Activated CD8-positive, alpha-beta memory T cell treated with anti-CD3 and anti-CD28 coated beads, Interleukin-2, amount 10 ng/mL, durations not matched to agents 7 days and 5 days (primary cell): ENCODE measurements at regions not wholly inside any gene's neighbourhood (a gene's known extent, or its start where the extent isn't known, plus 50 kb on each side); places are given as distances from the start of the nearest gene placed in this dataset.
"Not testable (repeated sequence)": the region's sequence is repeated elsewhere in the genome, so short reads cannot be mapped to it uniquely, and the experiment has no call there.

Experiments used
- ATAC-seq: fragments of 150-1000 bp; cut with Tn5 transposase; one replicate; pipeline ENCODE4 v1.10.0; 2021; ENCODE audit warnings: moderate library complexity
- CTCF ChIA-PET: fragments of 350-600 bp; sonication (Branson Sonifier 250); formaldehyde crosslinking; loops from one replicate; lab custom pipeline; 2021; ENCODE audit warnings: antibody characterized with exemption; lab: Charles Lee
- DNase-seq: peaks from one replicate; pipeline ENCODE4 v3.0.0-alpha.2; 2020
- H3K27ac Mint-ChIP-seq: one replicate; pipeline ENCODE4 v1.8.0; 2021; ENCODE audit warnings: mild to moderate bottlenecking, mixed read lengths
- H3K27me3 Mint-ChIP-seq: one replicate; pipeline ENCODE4 v1.8.0; 2021; ENCODE audit warnings: mixed read lengths
- H3K36me3 Mint-ChIP-seq: one replicate; pipeline ENCODE4 v1.8.0; 2021; ENCODE audit warnings: mild to moderate bottlenecking, mixed read lengths
- H3K4me1 Mint-ChIP-seq: one replicate; pipeline ENCODE4 v1.8.0; 2021; ENCODE audit warnings: mixed read lengths
- H3K4me3 Mint-ChIP-seq: one replicate; pipeline ENCODE4 v1.8.0; 2021; ENCODE audit warnings: mild to moderate bottlenecking, moderate library complexity, mixed read lengths
- H3K9me3 Mint-ChIP-seq: one replicate; pipeline ENCODE4 v1.8.0; 2022; ENCODE audit warnings: low read depth, mixed read lengths

DNA sequence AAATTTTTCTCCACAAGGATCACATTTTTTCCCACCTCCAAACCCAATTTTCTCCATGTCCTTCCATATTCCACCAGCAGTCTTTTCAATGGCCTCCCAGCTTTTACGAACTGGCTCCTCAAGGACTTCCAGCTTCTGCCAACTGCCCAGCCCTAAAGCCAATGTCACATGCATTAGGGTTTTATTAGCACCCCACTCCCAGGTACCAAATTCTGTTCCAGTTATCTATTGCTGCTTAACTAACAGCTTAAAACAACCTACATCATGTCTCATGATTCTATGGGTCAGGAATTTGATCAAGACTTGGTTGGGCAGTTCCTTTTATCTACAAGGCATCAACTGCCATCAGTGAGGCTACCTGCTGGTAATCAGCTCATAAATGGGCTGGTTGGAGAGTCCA is 151.3 kb downstream of the SPTSSA start:
- no peak for DNase-seq
- Mint-ChIP-seq H3K4me3 (no peak overlapping the region), H3K4me1 (no peaks in the 10 kb centered on the region), H3K27ac (no peak overlapping the region), H3K9me3 (no peaks in the 10 kb centered on the region), H3K36me3 (no peaks in the 10 kb centered on the region), H3K27me3 (peaks cover 37% of the 10 kb centered on the region)
- ATAC-seq = no peak
- CTCF ChIA-PET = interaction anchor here (1.6 kb wide), 1 partner anchor 12 kb away, joined by 4 read pairs; no protein-coding TSS in a partner anchor

DNA sequence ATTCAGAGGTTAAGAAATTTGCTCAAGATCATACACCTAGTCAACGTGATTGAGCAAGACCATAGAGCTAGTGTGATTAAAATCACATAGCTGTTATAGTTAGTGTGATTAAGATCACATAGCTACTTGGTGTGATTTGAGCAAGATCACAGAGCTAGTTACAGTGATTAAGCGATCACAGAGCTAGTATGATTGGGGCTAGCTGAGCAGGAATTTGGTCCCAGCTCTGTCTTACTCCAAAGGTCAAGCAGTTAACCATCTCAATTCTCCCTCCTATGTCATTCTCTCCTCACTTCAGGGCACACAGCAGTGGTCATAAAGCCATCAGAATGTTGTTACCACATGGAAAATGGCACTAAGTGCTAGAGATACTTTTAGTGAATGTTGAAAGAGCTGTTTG is 158.2 kb downstream of the SPTSSA start:
- ATAC-seq (no peak), DNase-seq (no peak)
- H3K9me3 Mint-ChIP-seq = no peaks in the 10 kb centered on the region
- H3K4me1 Mint-ChIP-seq = no peaks in the 10 kb centered on the region
- no peak overlapping the region for H3K27ac Mint-ChIP-seq
- CTCF ChIA-PET = interaction anchor here (0.8 to 1.6 kb wide), 2 partner anchors 21 to 64 kb away, joined by 3 read pairs; no protein-coding TSS in a partner anchor
- H3K4me3 Mint-ChIP-seq = no peak overlapping the region
- H3K36me3 Mint-ChIP-seq = no peaks in the 10 kb centered on the region
- H3K27me3 Mint-ChIP-seq = peaks cover 7% of the 10 kb centered on the region

DNA sequence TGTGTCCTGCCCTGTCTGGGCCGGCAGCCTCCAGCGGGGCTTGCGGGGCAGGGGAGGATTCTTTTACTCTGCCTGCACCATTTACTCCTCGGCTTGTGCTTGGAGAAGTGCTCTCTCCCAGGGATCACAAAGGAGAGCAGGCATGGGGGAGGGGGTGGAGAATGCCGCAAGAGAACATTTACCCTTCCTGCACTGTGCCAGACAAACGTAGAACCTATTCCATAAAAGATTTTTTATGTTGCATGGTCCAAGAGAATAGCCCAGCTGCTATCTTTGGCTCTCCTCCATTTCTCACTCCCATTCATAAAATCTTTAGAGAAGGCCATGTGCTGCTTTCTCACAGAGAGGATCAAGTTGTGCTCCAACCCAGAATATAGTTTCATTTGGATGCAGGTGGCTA is 159.4 kb downstream of the SPTSSA start:
- CTCF ChIA-PET = no interaction called here
- no peak overlapping the region for H3K27ac Mint-ChIP-seq
- ATAC-seq (no peak), DNase-seq (no peak)
- H3K27me3 Mint-ChIP-seq = peaks cover 2% of the 10 kb centered on the region
- no peaks in the 10 kb centered on the region for H3K9me3 Mint-ChIP-seq
- no peaks in the 10 kb centered on the region for H3K4me1 Mint-ChIP-seq
- no peak overlapping the region for H3K4me3 Mint-ChIP-seq
- no peaks in the 10 kb centered on the region for H3K36me3 Mint-ChIP-seq

DNA sequence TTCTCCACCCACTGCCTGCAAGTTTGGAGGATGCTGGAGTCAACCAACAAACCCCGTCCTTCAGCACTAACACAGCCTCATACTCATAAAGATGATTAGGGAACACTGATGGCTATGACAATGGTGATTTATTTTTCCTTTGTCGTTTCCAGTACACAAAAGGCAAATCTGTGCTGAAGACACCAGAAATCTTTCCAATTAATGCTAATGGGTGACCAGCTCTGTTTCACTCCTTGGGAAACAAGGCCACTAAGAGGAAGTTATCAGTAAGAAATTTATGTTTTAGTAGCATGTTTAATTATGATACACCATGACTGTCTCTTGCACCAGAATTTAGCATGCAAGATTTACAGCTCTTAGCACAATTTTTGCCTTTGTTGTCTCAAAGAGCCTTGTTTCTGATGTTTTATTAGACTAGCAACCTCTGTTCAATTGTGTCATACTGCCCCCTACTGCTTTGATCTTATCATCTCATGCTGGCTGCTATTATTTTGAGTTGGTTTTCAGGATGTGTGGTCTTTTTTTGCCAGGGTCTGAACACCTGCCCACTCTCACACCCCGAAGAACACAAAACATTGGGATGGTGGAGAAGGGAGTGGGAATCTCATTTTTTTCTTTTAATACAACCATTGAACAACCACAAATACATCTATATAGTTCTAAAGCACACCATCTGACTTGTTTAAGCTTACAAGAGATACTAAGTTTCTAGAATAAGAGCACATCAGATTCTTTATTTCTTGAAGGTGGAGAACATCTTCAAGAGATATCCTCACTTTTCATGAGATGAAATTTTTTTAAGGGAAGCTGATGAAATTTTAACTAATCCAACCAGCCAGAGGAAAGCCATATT is 160.9 kb downstream of the SPTSSA start:
- Mint-ChIP-seq H3K36me3 (no peaks in the 10 kb centered on the region), H3K27ac (no peak overlapping the region), H3K4me1 (no peaks in the 10 kb centered on the region), H3K27me3 (no peaks in the 10 kb centered on the region), H3K4me3 (no peak overlapping the region), H3K9me3 (no peaks in the 10 kb centered on the region)
- DNase-seq (no peak), ATAC-seq (no peak)
- CTCF ChIA-PET = interaction anchor here (0.9 to 1.7 kb wide), 4 partner anchors 12 to 508 kb away, joined by 3 to 5 read pairs (median 4); no protein-coding TSS in a partner anchor

DNA sequence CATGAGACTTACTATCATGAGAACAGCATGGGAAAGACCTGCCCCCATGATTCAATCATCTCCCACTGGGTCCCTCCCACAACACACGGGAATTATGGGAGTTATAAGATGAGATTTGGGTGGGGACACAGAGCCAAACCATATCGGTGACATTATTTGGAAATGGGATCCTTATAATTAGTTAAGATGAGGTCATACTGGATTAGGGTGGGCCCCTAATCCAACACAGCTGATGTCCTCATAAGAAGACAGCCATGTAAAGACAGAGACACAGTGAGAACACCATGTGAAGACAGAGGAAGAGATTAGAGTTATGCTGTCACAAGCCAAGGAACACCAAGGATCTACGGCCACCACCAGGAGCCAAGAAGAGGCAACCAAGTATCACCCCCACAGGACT is 161.7 kb downstream of the SPTSSA start:
- Mint-ChIP-seq H3K27me3 (no peaks in the 10 kb centered on the region), H3K4me3 (no peak overlapping the region), H3K27ac (no peak overlapping the region), H3K36me3 (no peaks in the 10 kb centered on the region), H3K9me3 (no peaks in the 10 kb centered on the region), H3K4me1 (no peaks in the 10 kb centered on the region)
- no peak for ATAC-seq
- no peak for DNase-seq
- CTCF ChIA-PET = interaction anchor here (1.4 kb wide), 1 partner anchor 53 kb away, joined by 5 read pairs; no protein-coding TSS in a partner anchor

DNA sequence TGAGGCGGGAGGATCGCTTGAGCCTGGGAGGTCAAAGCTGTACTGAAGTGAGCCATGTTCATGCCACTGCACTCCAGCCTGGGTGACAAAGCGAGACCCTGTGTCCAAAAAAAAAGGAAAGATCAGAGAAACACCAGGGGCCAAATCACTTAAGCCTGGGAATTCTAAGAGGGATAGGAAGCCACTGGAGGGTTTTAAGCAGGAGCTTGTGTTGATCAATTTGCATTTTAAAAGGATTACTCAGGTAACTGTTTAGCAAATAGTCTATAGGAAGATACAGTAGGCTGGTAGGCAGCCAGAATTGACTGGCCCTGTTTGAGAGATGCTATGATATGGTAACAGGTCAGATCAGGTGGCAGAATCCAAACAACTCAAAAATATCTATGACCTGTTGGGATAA is 162.7 kb downstream of the SPTSSA start:
- no peak for ATAC-seq
- CTCF ChIA-PET = interaction anchor here (1.0 kb wide), 2 partner anchors 16 to 24 kb away, joined by 3 read pairs; no protein-coding TSS in a partner anchor
- Mint-ChIP-seq H3K4me3 (no peak overlapping the region), H3K4me1 (no peaks in the 10 kb centered on the region), H3K27me3 (no peaks in the 10 kb centered on the region), H3K36me3 (no peaks in the 10 kb centered on the region), H3K9me3 (no peaks in the 10 kb centered on the region), H3K27ac (no peak overlapping the region)
- no peak for DNase-seq

DNA sequence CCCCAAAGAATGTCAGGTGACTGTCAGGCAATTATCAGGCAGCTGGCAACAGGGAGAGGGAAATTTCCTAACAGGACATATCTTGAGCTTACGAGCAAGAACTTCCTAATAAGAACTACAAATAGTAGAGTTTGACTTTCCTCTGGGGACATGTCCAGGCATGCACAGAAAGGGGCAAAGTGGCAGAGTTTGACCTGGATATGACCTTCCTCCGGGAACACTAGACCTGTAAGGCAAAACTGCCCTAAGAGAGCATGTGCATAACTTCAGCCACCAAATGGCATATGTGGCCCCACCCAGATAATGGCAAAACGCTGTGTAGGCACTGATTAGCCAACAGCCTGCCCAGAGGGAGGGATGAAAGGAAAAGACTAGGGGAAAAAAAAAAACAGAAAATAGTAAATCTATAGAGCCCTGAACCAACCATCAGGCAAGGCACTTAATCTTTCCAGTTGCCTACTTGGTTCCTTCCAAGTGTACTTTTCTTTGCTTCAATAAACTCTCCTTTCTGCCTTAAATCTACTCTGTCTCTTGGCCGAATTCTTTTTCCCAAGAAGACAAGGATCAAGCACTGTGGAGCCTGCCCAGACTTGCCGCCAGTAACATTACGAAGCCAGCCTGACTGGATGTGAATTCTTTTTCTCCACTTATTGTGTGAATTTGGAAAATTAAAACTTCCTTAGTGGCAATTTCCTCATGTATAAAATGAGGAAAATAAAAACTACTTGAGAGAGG is 164.1 kb downstream of the SPTSSA start:
- DNase-seq = no peak
- CTCF ChIA-PET = no interaction called here
- Mint-ChIP-seq H3K27me3 (no peaks in the 10 kb centered on the region), H3K4me3 (no peak overlapping the region), H3K36me3 (no peaks in the 10 kb centered on the region), H3K9me3 (no peaks in the 10 kb centered on the region), H3K27ac (no peak overlapping the region), H3K4me1 (no peaks in the 10 kb centered on the region)
- no peak for ATAC-seq

DNA sequence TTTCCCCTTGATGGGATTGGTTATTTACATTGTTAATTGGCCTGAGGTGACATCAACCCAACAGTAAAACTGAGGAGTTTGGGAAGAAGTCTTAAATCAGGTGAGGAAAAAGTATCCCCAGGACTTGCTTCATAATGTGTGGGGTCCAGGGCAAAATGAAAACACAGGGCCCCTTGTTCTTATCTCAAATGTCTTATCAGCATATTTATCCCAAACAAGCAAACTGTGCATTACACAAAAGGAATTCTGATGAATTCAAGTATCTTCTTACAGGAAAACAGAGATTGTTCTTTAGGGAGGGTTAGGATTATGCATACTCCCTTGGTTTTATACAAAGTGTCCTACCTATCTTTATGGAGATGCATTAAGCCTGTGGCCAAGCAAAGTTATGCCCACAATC is 178.4 kb downstream of the SPTSSA start:
- Mint-ChIP-seq H3K9me3 (no peaks in the 10 kb centered on the region), H3K27ac (no peak overlapping the region), H3K27me3 (peaks cover under 1% of the 10 kb centered on the region), H3K4me3 (no peak overlapping the region), H3K36me3 (no peaks in the 10 kb centered on the region), H3K4me1 (no peaks in the 10 kb centered on the region)
- no peak for ATAC-seq
- CTCF ChIA-PET = no interaction called here
- no peak for DNase-seq

DNA sequence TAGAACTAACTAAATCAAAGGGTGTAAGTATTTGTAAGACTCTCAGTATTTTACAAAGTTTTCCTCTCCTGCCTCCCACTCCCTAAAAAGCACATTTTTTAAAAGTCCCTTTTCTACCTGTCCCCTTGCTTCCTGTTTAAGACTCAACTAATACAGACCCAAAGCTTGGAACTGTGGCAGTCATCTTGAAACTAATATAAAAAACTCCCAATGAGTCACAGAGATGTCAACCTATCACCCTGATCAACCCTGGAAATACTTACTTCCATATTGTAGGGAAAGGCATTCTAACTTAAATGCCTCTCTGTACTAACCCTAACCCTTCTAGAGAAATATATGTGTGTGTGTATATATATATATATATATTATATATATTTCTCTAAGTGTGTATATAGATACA is 184.8 kb downstream of the SPTSSA start:
- no peaks in the 10 kb centered on the region for H3K4me1 Mint-ChIP-seq
- ATAC-seq (no peak), DNase-seq (no peak)
- H3K27ac Mint-ChIP-seq = no peak overlapping the region
- H3K27me3 Mint-ChIP-seq = no peaks in the 10 kb centered on the region
- no peak overlapping the region for H3K4me3 Mint-ChIP-seq
- CTCF ChIA-PET = interaction anchor here (1.4 kb wide), 1 partner anchor 24 kb away, joined by 3 read pairs; no protein-coding TSS in a partner anchor
- H3K36me3 Mint-ChIP-seq = no peaks in the 10 kb centered on the region
- H3K9me3 Mint-ChIP-seq = no peaks in the 10 kb centered on the region

DNA sequence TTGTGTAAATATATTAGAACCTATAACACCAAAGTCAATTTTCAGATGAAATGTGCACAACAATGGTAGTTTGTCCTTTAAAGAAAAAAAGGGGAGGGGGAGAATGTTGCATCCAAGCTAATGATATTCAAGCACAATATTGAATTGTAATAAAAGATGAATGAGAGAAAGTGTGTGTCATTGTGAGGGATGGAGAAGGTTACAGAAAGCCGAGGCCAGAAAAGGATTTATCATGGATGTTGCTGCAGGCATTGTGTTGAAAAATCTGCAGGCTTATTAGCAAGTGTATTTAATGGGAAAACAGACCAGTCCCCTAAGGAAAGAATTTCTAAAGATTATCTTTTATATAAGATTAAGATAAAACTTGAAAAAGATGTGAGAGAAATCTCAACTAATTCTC is 186.5 kb downstream of the SPTSSA start:
- no peaks in the 10 kb centered on the region for H3K36me3 Mint-ChIP-seq
- H3K27me3 Mint-ChIP-seq = peaks cover under 1% of the 10 kb centered on the region
- CTCF ChIA-PET = no interaction called here
- H3K4me3 Mint-ChIP-seq = no peak overlapping the region
- no peaks in the 10 kb centered on the region for H3K9me3 Mint-ChIP-seq
- no peaks in the 10 kb centered on the region for H3K4me1 Mint-ChIP-seq
- ATAC-seq (no peak), DNase-seq (no peak)
- no peak overlapping the region for H3K27ac Mint-ChIP-seq

DNA sequence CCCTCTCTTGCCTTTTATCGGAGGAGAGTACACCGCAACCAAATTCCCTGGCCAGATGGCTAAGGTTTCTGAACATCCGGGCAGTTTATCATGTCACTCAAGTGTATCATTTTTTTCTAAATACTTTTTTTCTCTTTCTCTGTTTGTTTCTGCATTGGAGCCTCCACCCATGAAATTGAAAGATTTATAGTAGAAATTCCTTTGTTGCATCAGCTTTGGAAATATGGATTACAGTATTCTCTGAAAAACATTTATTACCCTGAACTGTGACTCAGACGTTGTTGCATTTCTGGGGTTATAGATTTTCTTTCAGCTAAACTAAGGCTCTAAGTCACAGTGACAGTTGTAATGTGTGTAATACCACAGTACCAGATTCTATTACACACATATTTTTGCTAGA is 187.0 kb downstream of the SPTSSA start:
- CTCF ChIA-PET = no interaction called here
- DNase-seq (no peak), ATAC-seq (no peak)
- H3K4me3 Mint-ChIP-seq = no peak overlapping the region
- H3K36me3 Mint-ChIP-seq = no peaks in the 10 kb centered on the region
- peaks cover 2% of the 10 kb centered on the region for H3K27me3 Mint-ChIP-seq
- no peaks in the 10 kb centered on the region for H3K4me1 Mint-ChIP-seq
- H3K27ac Mint-ChIP-seq = no peak overlapping the region
- H3K9me3 Mint-ChIP-seq = no peaks in the 10 kb centered on the region

DNA sequence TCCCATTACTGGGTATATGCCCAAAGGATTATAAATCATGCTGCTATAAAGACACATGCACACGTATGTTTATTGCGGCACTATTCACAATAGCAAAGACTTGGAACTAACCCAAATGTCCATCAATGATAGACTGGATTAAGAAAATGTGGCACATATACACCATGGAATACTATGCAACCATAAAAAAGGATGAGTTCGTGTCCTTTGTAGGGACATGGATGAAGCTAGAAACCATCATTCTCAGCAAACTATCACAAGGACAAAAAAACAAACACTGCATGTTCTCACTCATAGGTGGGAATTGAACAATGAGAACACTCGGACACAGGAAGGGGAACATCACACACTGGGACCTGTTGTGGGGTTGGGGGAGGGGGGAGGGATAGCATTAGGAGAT is 188.3 kb downstream of the SPTSSA start:
- CTCF ChIA-PET, H3K4me3 Mint-ChIP-seq, ATAC-seq, H3K27me3 Mint-ChIP-seq, H3K4me1 Mint-ChIP-seq, H3K27ac Mint-ChIP-seq, H3K9me3 Mint-ChIP-seq, H3K36me3 Mint-ChIP-seq, DNase-seq: not testable (repeated sequence)

DNA sequence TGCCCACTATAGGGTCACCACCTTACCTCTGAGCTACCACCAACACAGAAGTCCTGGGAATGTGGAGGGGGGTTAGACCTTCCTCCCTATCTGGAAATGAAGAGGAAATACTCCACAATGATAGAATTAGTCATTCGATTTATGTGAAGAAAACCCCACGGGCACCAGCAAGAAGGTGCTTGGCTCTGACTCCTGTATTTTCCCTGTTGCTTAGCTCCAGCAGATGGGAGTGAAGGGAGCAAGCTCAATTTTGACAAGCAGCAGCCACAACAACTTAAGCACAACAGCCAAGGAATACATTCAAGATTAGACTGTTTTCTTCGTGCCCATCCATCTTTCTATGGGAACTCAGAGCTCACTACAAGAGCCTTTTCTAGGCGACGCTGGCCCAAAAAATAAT is 191.7 kb downstream of the SPTSSA start:
- ATAC-seq (no peak), DNase-seq (no peak)
- CTCF ChIA-PET = interaction anchor here (0.6 kb wide), 1 partner anchor 151 kb away, joined by 4 read pairs; no protein-coding TSS in a partner anchor
- H3K9me3 Mint-ChIP-seq = no peaks in the 10 kb centered on the region
- H3K36me3 Mint-ChIP-seq = no peaks in the 10 kb centered on the region
- H3K4me1 Mint-ChIP-seq = no peaks in the 10 kb centered on the region
- H3K4me3 Mint-ChIP-seq = no peak overlapping the region
- H3K27ac Mint-ChIP-seq = no peak overlapping the region
- H3K27me3 Mint-ChIP-seq = peaks cover 11% of the 10 kb centered on the region
